ENCODE measurements at regions not wholly inside any gene's neighbourhood (a gene's known extent, or its start where the extent isn't known, plus 50 kb on each side); places are given as distances from the start of the nearest gene placed in this dataset.

- no peak for TF ChIP-seq CTCF (optimal IDR thresholded peaks at IDR 0.05 in 1 of 3, IDR thresholded peaks at IDR 0.05 in 1 of 3, conservative IDR thresholded peaks at IDR 0.05 in 1 of 3; ENCODE audit: extremely low read depth in 1 of 3, insufficient read depth in 2 of 3, low read length in 3 of 3)
- no peak for TF ChIP-seq EZH2 (IDR thresholded peaks at IDR 0.05; ENCODE audit: low read length)
Measured at GRCh38 chr6:88548891-88549505, 382.9 kb upstream of the CNR1 start.
